Activated CD8-positive, alpha-beta T cell treated with anti-CD3 and anti-CD28 coated beads for 36 hours (primary cell): ENCODE measurements at regions not wholly inside any gene's neighbourhood (a gene's known extent, or its start where the extent isn't known, plus 50 kb on each side); places are given as distances from the start of the nearest gene placed in this dataset.

Experiments
- ATAC-seq: fragments of 200-7000 bp; cut with Tn5 transposase; one replicate; pipeline ENCODE4 v1.10.0; 2021; ENCODE audit warnings: mild to moderate bottlenecking, moderate library complexity
- CTCF ChIA-PET: fragments of 350-600 bp; sonication (Branson Sonifier 250); formaldehyde crosslinking; loops from one replicate; lab custom pipeline; 2021; ENCODE audit warnings: antibody characterized with exemption; lab: Charles Lee
- POLR2A ChIA-PET: fragments of 350-600 bp; sonication (Branson Sonifier 250); formaldehyde crosslinking; loops from one replicate; lab custom pipeline; 2021; ENCODE audit warnings: antibody characterized with exemption; lab: Charles Lee
- DNase-seq: peaks from one replicate; pipeline ENCODE4 v3.0.0-alpha.2; 2020
- H3K27ac Mint-ChIP-seq: one replicate; pipeline ENCODE4 v1.8.0; 2021; ENCODE audit warnings: mild to moderate bottlenecking, mixed read lengths
- H3K27me3 Mint-ChIP-seq: one replicate; pipeline ENCODE4 v1.8.0; 2021; ENCODE audit warnings: mixed read lengths
- H3K36me3 Mint-ChIP-seq: one replicate; pipeline ENCODE4 v1.8.0; 2021; ENCODE audit warnings: low read depth, mixed read lengths
- H3K4me1 Mint-ChIP-seq: one replicate; pipeline ENCODE4 v1.8.0; 2021; ENCODE audit warnings: low read depth, mixed read lengths
- H3K4me3 Mint-ChIP-seq: one replicate; pipeline ENCODE4 v1.8.0; 2021; ENCODE audit warnings: mild to moderate bottlenecking, moderate library complexity, mixed read lengths
- H3K9me3 Mint-ChIP-seq: one replicate; pipeline ENCODE4 v1.8.0; 2021; ENCODE audit warnings: mixed read lengths
- intact Hi-C: fragments of 100-400 bp; cut with micrococcal nuclease; formaldehyde crosslinking; loops from one replicate; pipeline ENCODE4 v1.10.0; 2022
- TF ChIP-seq, protein P1 (sequence below): fragments of 200-600 bp; IDR thresholded peaks from one replicate; pipeline ENCODE4 v1.8.0; 2022; ENCODE audit warnings: antibody characterized with exemption, mild to moderate bottlenecking

DNA sequence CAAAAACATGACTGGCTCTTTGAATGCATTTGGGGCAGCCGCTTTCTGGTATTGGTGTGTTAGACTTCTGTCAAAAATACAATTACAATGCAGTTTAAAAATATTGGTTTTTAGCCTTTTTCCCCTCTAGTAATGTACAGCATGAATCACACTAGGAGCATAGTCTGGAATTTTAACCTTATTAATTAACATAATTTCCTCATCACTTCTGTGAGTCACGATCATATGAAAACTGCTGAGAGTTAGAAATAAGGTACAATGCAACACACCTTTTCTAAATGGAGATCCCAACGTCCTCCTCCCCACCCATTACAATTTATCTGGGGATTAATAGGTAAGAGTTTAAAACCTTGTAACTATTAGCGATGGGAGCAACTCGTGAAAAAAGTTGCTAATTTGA lies 297.1 kb upstream of the RIMS1 start:
- DNase-seq (no peak), ATAC-seq (no peak)
- Mint-ChIP-seq H3K36me3 (no peaks in the 10 kb centered on the region), H3K9me3 (no peaks in the 10 kb centered on the region), H3K27me3 (peaks cover 3% of the 10 kb centered on the region), H3K27ac (no peak overlapping the region), H3K4me1 (no peaks in the 10 kb centered on the region), H3K4me3 (no peak overlapping the region)
- ChIA-PET CTCF (no interaction called here), POLR2A (no interaction called here)
- intact Hi-C loops: no loop called here
- TF ChIP-seq, protein P1, sequence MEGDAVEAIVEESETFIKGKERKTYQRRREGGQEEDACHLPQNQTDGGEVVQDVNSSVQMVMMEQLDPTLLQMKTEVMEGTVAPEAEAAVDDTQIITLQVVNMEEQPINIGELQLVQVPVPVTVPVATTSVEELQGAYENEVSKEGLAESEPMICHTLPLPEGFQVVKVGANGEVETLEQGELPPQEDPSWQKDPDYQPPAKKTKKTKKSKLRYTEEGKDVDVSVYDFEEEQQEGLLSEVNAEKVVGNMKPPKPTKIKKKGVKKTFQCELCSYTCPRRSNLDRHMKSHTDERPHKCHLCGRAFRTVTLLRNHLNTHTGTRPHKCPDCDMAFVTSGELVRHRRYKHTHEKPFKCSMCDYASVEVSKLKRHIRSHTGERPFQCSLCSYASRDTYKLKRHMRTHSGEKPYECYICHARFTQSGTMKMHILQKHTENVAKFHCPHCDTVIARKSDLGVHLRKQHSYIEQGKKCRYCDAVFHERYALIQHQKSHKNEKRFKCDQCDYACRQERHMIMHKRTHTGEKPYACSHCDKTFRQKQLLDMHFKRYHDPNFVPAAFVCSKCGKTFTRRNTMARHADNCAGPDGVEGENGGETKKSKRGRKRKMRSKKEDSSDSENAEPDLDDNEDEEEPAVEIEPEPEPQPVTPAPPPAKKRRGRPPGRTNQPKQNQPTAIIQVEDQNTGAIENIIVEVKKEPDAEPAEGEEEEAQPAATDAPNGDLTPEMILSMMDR: no peak

DNA sequence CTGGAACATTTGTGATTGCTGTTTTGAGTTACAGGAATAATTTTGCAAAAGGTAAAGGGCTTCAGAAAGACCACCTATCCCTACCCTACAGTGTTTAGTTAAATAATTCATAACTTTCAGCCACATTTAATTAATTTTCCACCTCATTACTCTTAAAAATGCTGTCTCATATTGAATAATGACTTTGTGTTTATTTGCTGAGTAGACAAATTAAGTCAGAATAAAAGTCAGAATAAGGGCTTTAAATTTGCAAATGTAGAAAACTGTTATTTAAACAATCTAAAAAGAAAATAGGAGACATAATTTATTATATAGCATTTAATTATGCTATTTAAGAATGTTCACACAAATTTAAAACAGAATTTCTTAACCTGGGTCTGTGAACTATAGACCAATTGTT lies 293.7 kb upstream of the RIMS1 start:
- DNase-seq: no peak
- TF ChIP-seq, protein P1: no peak
- ChIA-PET POLR2A (no interaction called here), CTCF (no interaction called here)
- Mint-ChIP-seq H3K36me3 (no peaks in the 10 kb centered on the region), H3K4me3 (no peak overlapping the region), H3K9me3 (no peaks in the 10 kb centered on the region), H3K27ac (no peak overlapping the region), H3K4me1 (no peaks in the 10 kb centered on the region), H3K27me3 (peaks cover 3% of the 10 kb centered on the region)
- intact Hi-C loops: no loop called here
- no peak for ATAC-seq

DNA sequence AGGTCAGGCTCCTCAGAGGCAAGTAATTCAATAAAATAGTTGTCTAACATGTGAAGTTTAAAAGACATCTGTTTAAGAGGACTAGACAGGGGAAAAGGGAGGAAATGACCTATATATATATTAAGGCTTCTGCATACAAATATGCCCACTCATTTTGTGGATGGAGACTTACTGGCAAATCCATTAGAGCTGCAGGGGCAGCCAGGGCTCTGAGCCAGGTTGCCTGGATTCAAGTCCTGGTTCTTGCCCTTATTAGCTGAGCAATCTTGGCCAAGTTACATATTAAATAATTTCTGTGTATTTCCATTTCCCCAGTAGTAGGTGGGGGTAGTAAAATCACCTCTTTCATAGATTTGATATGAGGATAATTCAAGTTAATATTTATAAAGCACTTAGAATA lies 287.0 kb upstream of the RIMS1 start:
- POLR2A ChIA-PET: no interaction called here
- no peak overlapping the region for H3K4me3 Mint-ChIP-seq
- H3K4me1 Mint-ChIP-seq: no peaks in the 10 kb centered on the region
- ATAC-seq: no peak
- CTCF ChIA-PET: no interaction called here
- H3K9me3 Mint-ChIP-seq: no peaks in the 10 kb centered on the region
- no peaks in the 10 kb centered on the region for H3K36me3 Mint-ChIP-seq
- no peaks in the 10 kb centered on the region for H3K27me3 Mint-ChIP-seq
- TF ChIP-seq, protein P1: no peak
- DNase-seq: no peak
- no peak overlapping the region for H3K27ac Mint-ChIP-seq
- intact Hi-C loops: no loop called here

DNA sequence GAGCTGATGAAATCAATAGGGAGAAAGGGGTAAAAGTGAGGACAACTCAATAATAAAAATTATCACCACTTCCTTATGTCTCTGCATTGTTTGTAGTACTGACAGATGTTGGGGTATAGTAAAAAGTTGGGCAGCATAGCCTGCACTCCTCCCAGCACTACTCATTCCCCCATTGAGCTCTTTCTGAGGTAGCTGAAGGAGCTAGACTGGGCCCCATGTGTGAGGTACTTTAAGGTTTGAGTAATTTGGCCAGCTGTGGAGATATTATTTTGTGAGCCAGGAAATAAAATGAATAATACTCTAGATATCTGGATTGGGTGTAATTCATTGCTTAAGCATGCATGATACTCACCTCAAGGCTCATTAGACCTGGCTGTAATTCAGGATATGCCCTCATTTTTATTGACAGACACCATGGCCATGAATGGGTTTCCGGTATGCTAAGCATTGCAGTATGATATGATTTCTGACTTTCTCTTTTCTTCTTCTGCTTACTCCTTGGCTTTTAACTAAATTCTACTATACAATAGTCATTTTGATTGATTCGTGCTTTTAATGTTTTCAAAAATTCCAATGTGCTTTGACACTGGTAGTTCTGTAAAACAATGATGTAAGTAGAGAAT lies 283.9 kb upstream of the RIMS1 start:
- ChIA-PET POLR2A (no interaction called here), CTCF (interaction anchor here (0.7 kb wide), 1 partner anchor 217 kb away, joined by 3 read pairs; no protein-coding TSS in a partner anchor)
- H3K36me3 Mint-ChIP-seq: no peaks in the 10 kb centered on the region
- no peak overlapping the region for H3K4me3 Mint-ChIP-seq
- no peak overlapping the region for H3K27ac Mint-ChIP-seq
- TF ChIP-seq, protein P1: no peak
- H3K27me3 Mint-ChIP-seq: no peaks in the 10 kb centered on the region
- no peak for ATAC-seq
- H3K4me1 Mint-ChIP-seq: no peaks in the 10 kb centered on the region
- no peak for DNase-seq
- no peaks in the 10 kb centered on the region for H3K9me3 Mint-ChIP-seq
- intact Hi-C loops: no loop called here

DNA sequence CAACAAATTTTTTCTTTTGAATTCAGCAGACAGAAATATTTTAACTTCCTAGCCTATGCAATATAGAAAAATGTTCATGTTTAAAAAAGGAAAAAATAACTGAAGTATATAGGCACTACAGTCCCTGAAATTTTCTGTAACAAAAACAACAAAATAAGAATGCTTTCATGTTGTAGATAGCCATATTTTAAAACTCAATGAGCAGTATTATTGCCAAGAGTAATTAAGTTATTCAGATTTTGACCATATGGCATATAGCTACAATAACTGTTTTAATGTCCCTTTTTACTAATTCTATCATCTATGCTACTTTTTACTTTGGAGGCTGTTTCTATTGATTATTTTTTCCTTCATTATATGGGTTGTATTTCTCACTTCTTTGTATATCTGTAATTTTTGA lies 283.3 kb upstream of the RIMS1 start:
- intact Hi-C loops: no loop called here
- TF ChIP-seq, protein P1: no peak
- no peaks in the 10 kb centered on the region for H3K27me3 Mint-ChIP-seq
- no peaks in the 10 kb centered on the region for H3K9me3 Mint-ChIP-seq
- DNase-seq: no peak
- ATAC-seq: no peak
- no peak overlapping the region for H3K4me3 Mint-ChIP-seq
- no peaks in the 10 kb centered on the region for H3K36me3 Mint-ChIP-seq
- H3K27ac Mint-ChIP-seq: no peak overlapping the region
- ChIA-PET POLR2A (no interaction called here), CTCF (no interaction called here)
- H3K4me1 Mint-ChIP-seq: no peaks in the 10 kb centered on the region
